NCI-H2196 treated with DMSO at 0.1 percent for 48 hours (cell line): ENCODE measurements at regions not wholly inside any gene's neighbourhood (a gene's known extent, or its start where the extent isn't known, plus 50 kb on each side); places are given as distances from the start of the nearest gene placed in this dataset.
A peak's percentile ranks its signal among the peaks of the same experiment; 100 is the strongest.

Experiments used
- DNase-seq: peaks from one replicate; lab custom pipeline; 2025; ENCODE audit not compliant: unreplicated experiment; lab: John Stamatoyannopoulos, UW

DNA sequence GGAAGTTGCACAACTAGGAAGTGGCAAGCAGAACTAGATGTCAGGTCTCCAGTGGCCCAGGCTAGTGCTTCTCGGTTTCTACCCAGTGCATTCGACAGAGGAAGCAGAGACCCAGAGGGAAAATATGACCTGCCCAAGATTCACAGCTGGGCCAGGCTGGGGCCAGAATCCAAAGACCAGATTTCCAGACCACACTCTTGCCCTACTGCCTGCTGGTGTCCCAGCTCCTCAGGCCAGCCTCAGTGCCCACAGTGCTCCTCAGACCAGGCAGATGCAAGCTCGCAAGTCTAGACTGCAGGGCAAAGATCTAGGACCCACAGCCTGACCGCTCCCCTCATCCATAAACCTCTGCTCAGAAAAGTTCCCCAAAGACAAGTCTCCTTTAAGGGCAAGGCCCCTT, 262.6 kb downstream of the BUD13 start:
- no peak for DNase-seq

DNA sequence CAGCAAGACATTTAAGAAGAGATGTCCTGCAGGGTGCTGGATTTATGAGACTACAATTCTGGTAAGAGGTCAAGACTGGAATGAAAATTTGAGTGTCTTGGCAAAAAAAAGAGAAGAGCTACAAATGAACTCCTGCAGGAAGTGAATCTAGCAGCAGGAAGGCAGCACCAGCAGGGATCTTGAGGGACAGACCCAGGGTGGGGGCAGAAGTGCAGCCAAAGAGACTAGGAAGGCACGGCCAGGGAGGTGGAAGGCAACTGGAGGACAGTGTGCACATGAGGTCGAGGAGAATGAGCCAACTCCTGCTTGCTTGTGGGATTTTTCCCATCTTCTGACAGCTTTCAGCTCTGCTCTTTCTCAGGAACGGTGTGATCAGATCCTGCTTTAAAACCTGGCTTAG, 263.2 kb downstream of the BUD13 start:
- no peak for DNase-seq

DNA sequence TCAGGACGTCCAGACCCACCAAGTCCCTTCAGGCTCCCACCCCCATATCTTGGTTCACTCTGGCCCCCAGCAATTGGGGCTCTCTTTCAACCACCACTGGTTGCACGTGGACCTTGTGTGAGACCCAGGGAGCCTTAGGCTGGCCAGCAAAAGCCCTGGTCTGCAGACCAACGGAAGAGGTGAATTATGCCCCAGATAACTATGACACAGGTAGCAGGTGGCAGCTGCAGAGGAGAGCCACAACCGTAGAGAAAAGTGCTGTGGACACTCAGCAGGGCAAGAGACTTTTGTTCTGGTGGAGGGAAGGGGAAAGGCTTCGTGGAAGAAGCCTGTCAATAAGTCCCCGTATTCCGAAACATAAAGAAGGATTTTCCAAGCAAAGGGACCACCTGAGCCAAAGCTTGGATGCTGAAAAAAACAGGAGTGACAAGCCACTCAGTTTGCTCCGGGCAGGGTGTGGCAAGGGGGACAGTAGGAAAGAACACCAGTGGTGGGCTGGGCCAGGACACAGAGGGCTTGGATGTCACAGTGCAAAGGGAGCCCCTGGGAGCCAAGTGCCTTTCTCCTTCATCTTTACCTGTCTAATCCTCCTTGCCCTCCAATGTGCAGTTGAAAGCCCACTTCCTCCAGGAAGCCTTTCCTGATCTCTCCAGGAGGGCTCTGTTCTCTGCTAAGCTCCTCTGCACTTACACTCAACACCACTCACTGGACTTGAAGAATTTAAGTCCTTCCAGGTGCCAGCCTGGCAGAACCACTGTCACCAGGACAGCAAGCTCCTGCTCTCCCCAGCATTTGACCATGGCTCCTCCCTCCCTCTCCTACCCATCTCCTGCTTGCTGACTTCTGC, 264.7 kb downstream of the BUD13 start:
- DNase-seq, result no peak

DNA sequence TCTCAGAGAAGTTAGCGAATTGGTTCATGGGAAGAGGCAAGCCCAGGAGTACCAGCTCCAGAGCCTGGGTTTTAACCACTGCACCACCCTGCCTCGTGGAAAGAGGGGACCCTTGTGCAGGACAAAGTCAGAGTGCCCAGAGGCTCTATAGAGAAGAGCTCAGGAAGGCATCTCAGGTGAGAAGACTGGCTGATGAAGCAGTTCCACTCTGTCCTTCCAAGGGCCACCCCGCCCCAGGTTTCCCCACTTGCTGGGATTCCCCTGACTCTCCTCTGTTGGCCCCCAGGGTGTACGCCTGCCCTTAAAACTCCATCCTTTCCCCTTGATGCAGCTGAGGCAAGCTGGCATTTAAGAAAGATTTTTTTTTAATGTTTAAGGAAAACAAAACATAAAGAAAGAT, 265.8 kb downstream of the BUD13 start:
- DNase-seq, result no peak

DNA sequence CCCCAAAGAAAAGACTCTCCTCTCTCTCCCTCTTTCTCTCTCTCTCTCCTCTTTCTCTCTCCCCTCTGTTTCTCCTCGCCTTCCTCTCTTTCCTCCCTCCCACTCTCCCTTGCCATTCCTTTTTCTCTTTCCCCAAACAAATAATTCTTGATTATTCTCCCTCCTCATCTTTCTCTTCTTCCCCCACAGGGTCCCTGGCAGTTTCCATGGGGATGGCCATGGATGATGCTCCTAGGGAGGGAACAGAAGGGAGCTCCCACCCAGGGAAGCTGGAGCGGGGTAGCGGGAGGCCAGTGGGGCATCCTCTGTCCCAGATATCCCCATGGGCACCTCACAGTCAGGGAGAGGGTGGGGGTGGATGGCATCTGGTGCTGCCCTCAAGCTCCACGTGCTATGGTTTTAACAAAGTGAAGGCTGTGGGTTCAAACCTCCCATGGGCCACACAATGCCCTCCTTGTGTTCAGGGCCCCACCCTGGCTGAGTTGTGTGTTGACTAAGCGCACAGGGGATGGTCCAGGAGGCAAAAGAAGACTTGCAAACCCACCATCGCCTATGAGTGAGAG, 266.4 kb downstream of the BUD13 start:
- DNase-seq, result no peak

DNA sequence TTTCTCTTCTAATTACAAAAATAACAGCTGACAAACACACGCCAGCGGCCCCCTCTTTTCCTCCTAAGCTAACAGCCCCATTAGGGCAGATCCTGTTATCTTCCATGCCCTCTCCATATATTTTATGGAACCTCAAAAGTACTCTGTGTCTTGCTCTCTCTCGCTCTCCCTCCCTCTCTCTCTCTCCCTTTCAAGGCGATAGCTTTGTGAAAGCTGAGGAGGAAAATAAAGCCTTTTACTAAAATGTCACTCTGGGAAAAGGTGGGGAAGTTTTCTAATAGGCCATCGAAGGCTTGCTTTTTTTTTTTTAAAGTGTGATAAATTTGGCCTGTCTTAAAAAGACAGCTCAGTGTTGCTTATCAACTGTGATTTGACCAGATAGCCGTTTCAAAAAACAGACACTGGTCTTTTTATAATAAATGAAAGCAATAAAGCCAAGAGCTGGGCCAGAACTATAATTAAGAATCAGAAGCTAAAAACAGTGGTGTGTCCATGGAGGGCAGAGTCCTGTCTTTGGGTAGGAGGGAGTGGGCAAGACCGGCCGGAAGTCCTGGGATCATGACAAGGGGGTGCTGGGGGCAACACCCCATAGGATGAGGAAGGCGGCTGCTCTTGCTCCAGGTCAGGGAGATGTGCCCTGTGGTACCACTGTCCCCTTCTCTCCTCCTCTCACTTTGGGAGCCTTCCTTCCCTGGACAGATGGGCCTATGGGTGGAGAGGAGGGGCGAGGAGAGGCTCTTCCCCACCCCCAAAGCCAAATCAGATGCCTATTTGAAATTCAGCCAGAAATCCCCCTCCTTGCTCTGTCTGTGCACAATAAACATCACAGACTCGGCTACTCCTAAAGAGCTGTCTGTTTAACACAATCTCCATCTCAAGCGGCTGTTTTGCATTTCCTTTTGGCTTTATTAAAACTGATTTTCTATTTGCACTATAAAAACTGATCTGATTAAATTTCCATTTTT, 267.2 kb downstream of the BUD13 start:
- DNase-seq, result no peak

DNA sequence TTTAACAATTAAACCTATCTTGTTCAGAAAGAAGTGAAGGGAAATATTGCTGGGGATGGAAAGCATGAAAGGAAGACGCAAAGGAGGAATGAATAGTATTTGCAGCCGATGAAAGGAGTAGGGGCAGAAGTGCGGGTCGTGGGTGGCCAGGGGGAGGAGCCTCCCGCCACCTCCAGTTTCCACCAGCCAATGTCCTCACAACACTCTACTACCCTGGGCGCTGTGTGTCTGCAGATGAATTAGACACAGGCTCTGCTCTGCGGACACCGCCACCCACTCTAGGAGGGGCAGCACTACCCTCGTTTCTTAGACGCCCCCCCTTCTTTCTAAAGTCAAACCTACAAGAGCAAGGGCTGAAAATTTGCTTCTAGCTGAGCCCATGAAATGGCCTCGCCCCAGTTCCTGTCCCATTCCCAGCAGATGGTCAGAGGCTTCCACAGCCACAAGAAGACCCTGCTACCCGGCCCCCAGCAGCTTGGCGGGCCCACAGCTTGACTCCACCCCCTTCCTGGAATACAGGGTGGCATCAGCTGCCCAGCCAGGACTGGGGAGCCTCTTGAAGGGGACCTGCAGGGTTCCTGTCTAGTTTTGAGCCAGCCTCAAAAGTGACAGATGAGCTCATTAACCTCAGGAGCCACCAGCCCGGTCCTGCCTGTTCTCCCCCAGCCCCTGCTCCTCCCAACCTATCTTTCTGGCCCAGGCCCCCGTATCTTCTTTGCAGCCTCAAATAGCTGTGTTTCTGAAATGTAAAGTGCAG, 268.1 kb downstream of the BUD13 start:
- no peak for DNase-seq

DNA sequence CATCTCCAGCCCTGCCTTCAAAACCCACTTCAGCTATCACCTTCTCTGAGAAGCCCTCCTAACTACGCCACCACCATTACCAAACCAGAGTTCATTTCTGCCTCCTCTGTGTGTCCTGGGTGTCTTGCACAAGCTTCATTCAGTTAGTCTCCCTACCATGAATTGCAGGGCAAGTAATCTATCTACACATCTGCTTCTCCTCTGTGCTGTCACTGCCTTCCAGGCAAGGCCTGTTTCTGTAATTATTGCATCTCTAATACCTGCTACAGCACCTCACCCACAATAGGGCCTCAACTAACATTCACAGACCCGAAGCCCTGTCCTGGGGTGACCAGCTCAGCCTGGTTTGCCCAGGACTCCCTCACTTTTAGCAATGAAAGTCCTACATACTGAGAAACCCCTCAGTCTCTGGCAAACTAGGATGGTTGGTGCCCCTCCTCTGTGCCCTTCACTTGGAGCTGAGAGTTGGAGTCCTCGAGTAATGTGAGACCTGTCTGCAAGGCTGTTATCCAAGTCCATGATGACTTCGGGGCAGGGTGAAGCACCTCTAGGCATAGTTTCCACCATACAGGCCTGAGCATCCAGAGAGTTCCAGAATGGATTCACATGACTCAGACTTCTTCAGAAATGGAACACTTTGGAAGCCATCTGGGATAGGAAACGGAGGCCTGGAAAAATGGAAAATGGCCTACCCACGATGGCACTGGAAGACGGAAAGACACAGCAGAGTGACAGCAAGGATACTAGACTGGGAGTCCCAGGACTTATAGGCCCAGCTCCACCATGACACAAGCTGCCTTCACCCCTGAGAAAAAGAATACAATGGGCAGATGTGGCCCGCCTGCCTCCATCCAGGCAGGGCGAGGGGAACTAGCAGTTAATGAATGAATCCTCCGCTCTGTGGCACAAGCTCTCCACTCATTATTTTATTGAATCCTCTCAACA, 269.3 kb downstream of the BUD13 start:
- DNase-seq, result no peak

DNA sequence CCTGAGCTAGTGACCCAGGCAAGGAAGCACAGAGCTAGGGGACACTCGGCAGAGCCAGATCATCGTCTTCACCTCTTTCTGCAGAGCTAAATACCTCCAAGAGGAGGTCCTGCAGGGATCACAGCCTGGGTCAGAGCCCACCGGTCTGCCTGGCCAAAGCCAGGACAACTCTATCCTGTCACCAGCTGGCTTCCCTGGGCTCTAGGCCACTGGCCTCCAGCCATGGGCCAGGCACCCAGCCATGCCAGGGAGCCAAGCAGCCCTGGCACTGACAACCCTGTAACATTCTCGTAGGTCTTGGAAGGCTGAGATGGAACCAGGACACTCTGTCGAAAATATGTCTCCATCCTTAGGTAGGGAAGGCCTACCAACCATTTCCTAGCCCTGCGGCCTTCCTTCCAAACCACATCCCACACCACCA, 270.1 kb downstream of the BUD13 start:
- DNase-seq, result no peak

DNA sequence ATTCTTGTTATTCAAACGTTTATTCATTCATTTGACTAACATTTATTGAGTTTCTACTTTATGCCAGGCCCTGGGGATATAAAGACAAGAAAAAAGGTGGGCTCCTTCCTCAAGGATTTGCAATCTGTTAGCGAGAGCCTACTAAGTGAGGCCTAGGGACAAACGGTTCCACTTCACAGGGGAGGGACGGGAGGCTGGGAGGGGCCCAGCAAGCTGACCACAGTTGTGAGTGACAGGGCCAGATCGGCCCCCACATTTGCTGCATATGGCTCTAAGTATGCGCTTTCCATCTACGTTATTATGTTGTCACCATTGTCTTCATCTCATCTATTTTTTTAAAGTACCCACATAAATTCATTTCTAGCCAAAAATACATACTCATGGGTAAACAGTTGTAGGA, 271.1 kb downstream of the BUD13 start:
- no peak for DNase-seq

DNA sequence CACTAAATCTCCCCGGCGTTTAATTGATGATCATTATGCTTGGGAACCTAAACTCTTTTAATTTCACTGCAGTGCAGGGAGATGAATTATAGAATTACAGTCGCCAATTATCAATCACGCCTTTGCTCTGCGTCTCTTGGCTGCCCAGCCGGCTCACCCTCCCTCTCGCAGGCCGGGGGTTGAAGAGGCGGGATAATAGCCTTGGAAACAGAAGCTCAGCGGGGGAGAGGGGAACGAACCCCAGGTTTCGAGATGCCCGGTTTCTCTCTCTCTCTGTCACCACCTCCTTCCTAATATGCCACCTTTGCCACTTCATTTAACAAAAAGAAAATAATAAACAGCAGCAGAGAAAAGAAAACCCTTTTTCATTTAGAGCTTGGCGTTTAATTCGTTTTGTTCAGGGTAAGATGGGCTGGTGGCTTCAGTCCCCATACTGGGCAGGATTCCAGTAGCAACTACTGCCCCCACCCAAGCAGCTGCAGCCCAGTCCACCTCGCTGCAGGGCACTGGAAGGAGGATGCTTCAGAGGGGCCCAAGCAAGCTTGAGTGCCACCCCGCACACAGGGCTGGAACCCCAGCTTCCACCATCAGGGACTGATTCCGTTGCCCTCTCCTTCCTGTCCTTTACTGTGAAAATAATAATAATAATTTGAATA, 271.7 kb downstream of the BUD13 start:
- no peak for DNase-seq

DNA sequence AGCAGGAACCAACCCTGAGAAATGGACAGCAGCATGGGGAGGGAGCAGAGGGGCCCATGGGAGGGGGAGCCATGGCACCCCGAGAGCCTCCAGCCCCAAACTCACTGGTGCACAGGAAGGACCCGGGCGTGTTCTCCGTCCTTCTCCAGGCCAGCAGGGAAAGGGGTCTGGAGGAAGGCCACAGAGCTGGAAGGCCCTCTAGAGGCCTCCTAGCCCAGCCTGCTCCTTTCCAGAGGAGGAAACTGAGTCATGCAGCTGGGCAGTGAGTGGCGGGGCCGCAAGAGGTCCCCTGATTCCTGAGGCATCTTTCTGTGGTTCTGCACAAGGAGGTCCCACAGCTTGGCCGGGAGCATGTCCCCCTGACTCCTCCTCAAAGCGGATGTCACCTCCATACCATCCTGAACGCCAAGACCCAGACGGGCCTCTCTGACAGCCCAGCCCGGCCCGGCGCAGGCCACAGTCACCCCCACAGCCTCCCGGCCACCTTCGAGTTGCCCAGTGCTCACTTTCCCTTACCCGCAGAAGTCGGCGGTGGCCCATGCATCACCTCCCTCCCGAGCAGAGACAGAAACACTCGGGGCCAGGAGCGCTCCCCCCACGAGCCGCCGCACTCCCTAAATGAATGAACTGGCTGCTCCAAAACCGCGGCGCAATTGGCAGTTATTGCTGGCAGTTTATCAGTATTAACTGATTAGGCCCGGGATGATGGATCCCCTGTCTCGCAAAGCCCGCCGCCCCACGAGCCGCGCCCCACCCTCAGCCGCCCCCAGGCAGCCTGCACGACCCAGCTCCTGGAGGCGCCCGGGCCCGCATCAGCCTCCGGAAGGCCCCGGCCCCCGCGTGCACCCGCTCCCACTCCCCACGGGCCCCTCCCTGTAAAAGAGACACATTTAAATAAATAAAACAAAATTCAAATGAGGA, 272.5 kb downstream of the BUD13 start:
- no peak for DNase-seq

DNA sequence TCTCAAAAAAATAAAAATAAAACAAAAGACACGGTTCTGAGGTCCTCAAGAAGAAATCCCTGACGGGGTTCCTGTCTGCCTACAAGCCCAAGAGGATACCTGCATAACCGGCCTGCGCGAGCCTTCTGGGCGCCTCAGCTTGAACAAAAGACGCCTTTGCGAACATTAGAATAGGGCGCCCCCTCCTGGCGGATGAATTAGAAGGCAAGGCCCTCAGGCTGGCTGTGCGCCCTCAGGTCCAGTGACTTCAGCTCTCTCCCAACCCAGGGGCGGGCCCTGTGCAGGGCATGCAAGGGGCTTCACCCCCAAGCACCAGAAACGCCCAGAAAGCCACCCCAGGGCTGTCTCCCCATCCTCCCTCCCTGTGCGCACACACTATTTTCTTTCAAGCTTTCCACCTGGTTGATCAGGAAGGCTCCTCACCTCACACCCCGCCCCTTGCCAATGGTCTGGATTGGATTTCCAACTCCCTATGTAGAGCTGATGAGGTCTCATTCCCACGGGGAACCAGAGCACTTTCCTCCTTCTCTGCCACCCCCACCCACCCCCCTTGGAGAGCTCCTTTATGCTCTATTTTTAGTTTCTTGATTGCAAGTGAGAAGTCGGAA, 273.3 kb downstream of the BUD13 start:
- peak; percentile 5 for DNase-seq

DNA sequence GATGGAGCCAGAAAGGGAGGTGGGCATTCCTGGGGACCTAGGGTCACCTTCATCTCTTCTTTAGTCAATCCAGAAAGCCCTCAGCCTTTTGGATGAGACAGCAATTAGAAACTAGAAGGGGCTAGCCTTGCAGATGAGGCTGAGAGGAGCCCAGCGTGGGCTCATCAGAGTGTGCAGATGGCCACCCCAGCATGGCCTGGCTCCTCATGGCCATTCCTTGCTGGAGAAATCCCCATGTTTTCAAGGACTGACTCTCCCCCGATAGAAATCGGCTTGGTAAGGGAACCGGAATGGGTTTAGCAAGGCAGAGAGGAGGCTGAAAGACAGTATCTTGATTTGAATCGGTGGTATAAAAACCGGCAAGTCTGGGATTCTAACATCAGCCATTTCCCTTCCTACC, 274.6 kb downstream of the BUD13 start:
- DNase-seq, result no peak

DNA sequence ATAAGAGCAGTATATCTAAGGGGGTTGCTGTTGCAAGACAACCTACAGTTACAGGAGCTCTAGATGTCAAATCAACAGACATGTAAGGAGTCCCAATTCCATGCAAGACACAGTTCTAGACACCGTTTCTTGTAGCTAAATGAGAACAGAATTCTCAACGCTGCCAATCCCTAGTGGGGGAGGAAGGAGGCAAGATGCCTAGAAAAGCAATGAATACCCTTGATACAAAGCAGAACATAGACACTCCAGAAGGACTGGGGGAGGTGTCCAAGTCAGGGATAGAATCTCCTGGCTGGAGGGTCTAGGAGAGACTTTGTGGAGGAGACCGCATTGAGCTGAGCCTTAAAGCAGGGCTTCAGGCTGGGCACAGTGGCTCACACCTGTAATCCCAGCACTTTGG, 280.2 kb downstream of the BUD13 start:
- DNase-seq, result no peak

DNA sequence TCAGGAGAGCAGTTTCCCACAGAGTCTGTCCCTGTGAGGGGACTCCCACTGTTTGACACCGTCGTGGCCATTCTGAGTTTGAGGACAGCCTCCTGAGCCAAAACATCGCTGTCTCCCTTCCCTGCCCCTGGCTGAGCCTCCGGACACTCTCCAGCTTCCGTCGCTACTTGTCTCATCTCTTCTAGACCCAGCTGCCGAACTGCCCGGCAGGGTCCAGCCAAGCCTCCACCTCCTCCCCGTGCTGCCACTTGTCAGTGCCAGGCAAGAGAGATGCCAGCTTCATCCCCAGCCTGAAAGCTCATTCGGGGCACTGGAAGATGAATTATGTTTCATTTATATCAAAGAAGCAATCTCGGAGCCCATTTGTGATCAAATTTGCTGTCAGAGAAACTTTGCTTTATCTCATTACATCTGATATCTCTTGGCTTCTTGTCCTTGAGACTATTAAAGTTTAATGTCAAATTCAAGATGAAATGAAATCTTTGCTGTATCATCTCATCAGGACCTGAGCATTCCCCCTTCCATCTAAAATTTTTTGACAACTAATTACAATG, 283.9 kb downstream of the BUD13 start:
- no peak for DNase-seq

DNA sequence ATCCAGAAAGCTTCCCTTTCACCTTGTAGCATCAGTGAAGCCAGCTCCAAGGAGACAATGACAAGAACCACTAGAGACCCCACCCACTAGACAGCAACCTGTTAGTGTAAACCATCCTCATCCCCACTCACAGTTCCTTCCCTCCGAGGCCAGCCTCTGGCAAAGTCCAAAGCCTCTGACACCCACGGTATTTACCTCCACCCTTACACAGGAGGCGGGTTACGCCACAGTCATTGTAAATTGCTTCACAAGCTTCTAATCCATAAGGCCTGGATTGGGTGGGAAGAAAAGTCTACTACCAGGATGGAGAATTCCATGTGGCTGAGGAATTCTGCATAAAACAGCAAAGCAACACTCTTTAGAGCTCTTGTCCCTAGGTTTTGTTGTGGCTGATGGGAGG, 287.4 kb downstream of the BUD13 start:
- DNase-seq, result no peak

DNA sequence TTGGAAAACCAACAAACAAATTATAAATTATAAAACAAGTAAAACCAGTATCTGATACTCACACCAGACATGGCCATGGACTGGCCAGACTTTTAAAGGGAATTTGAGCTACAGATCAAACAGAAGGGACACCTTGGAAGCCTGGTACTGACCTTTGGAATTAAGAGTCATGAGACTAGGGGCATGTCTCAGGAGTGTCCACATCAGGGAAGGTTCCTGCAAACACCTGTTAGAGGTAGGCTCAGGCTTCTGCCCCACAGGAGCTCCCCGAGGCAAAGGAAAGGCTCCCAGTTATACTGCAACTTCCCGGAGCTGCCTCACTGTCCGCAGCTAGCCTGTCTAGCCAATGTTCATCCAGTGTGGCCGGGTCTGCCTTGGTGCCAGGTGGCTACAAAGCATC, 290.1 kb downstream of the BUD13 start:
- DNase-seq, result no peak
